Neuronal stem cell (in vitro differentiated cells): ENCODE measurements at regions not wholly inside any gene's neighbourhood (a gene's known extent, or its start where the extent isn't known, plus 50 kb on each side); places are given as distances from the start of the nearest gene placed in this dataset.

Experiments used
- DNase-seq: peaks from one replicate; pipeline ENCODE4 v3.0.0-alpha.2; 2013; ENCODE audit warnings: low spot score
- H2AFZ ChIP-seq: one replicate; pipeline ENCODE4 v1.6.1; 2013; ENCODE audit warnings: mild to moderate bottlenecking, low read length, inconsistent platforms
- H2AK5ac ChIP-seq: 2 replicates; pipeline ENCODE4 v1.6.1; 2013; ENCODE audit warnings: low read depth, mild to moderate bottlenecking, inconsistent platforms, low read length, moderate library complexity, mixed read lengths
- H2BK120ac ChIP-seq: 2 replicates; pipeline ENCODE4 v1.6.1; 2013; ENCODE audit warnings: low read depth, mild to moderate bottlenecking, inconsistent platforms, low read length, moderate library complexity, mixed read lengths
- H2BK12ac ChIP-seq: one replicate; pipeline ENCODE4 v1.6.1; 2013; ENCODE audit warnings: low read length, inconsistent platforms
- H2BK15ac ChIP-seq: 2 replicates; pipeline ENCODE4 v1.6.1; 2013; ENCODE audit warnings: mild to moderate bottlenecking, low read length, inconsistent platforms, mixed read lengths
- H2BK5ac ChIP-seq: one replicate; pipeline ENCODE4 v1.6.1; 2013; ENCODE audit warnings: inconsistent platforms, mild to moderate bottlenecking, low read length, moderate library complexity
- H3K14ac ChIP-seq: one replicate; pipeline ENCODE4 v1.6.1; 2013; ENCODE audit warnings: low read length, inconsistent platforms
- H3K18ac ChIP-seq: 2 replicates; pipeline ENCODE4 v1.6.1; 2013; ENCODE audit warnings: low read length, inconsistent platforms
- H3K23ac ChIP-seq: 2 replicates; pipeline ENCODE4 v1.6.1; 2013; ENCODE audit warnings: low read depth, mild to moderate bottlenecking, mixed read lengths, low read length, inconsistent platforms; ENCODE audit not compliant: poor library complexity
- H3K27ac ChIP-seq: replicated peaks from 3 replicates; pipeline ENCODE4 v1.5.1; 2013; ENCODE audit warnings: low read length, inconsistent platforms
- H3K27me3 ChIP-seq, 3 experiments: 2 replicates each; pipeline ENCODE4 v1.6.1; 2013; ENCODE audit warnings: low read length in 3 of 3, mild to moderate bottlenecking in 2 of 3, inconsistent platforms in 1 of 3, low read depth in 1 of 3, mixed read lengths in 1 of 3, moderate library complexity in 1 of 3; ENCODE audit not compliant: control insufficient read depth in 3 of 3, insufficient read depth in 3 of 3
- H3K36me3 ChIP-seq, 2 donors: replicated peaks in 1 of 2; 2 replicates each; pipeline ENCODE4 v1.6.1; 2013; ENCODE audit warnings: low read length in 2 of 2; ENCODE audit not compliant: control insufficient read depth in 2 of 2, insufficient read depth in 2 of 2
- H3K4ac ChIP-seq: 2 replicates; pipeline ENCODE4 v1.6.1; 2013; ENCODE audit warnings: inconsistent platforms, mild to moderate bottlenecking, low read length, moderate library complexity
- H3K4me1 ChIP-seq, 2 donors: 1 replicate in 1 of 2; 2 replicates in 1 of 2; pipeline ENCODE4 v1.6.1; 2013; ENCODE audit warnings: low read length in 2 of 2, low read depth in 1 of 2; ENCODE audit not compliant: control insufficient read depth in 2 of 2, insufficient read depth in 1 of 2
- H3K4me2 ChIP-seq: one replicate; pipeline ENCODE4 v1.6.1; 2013; ENCODE audit warnings: mild to moderate bottlenecking, low read length, inconsistent platforms; ENCODE audit not compliant: insufficient read depth, poor library complexity, severe bottlenecking
- H3K4me3 ChIP-seq, 2 donors: 2 replicates each; pipeline ENCODE4 v1.5.1; 2013; ENCODE audit warnings: low read length in 2 of 2, mild to moderate bottlenecking in 2 of 2, inconsistent platforms in 1 of 2, moderate library complexity in 1 of 2
- H3K79me1 ChIP-seq: one replicate; pipeline ENCODE4 v1.6.1; 2013; ENCODE audit warnings: low read depth, mild to moderate bottlenecking, inconsistent platforms, low read length, moderate library complexity
- H3K9ac ChIP-seq: one replicate; pipeline ENCODE4 v1.6.1; 2013; ENCODE audit warnings: mild to moderate bottlenecking, low read depth, low read length, inconsistent platforms; ENCODE audit not compliant: poor library complexity
- H3K9me3 ChIP-seq, 2 donors: replicated peaks in 1 of 2; 2 replicates each; pipeline versions ENCODE3 to v1.6.1; 2013; ENCODE audit warnings: low read length in 2 of 2, mild to moderate bottlenecking in 2 of 2, inconsistent platforms in 1 of 2, low read depth in 1 of 2, mixed read lengths in 1 of 2, moderate library complexity in 1 of 2; ENCODE audit not compliant: control insufficient read depth in 2 of 2, insufficient read depth in 1 of 2
- H4K8ac ChIP-seq: one replicate; pipeline ENCODE4 v1.6.1; 2013; ENCODE audit warnings: low read depth, mild to moderate bottlenecking, inconsistent platforms, low read length, moderate library complexity
- H4K91ac ChIP-seq: one replicate; pipeline ENCODE4 v1.6.1; 2013; ENCODE audit warnings: low read length, low read depth, mild to moderate bottlenecking, inconsistent platforms; ENCODE audit not compliant: poor library complexity
- WGBS, 2 donors: extraction: QIAGEN DNeasy Blood & Tissue Kit; methylation state at CpG; one replicate each; pipeline ENCODE4 v1.1.7; 2013; ENCODE audit warnings: missing lambda C conversion rate in 2 of 2, mixed read lengths in 1 of 2; ENCODE audit not compliant: insufficient read length in 2 of 2, insufficient replicate concordance in 1 of 2; ENCODE audit errors: extremely low coverage in 2 of 2; 5-methylcytosine and 5-hydroxymethylcytosine counted together

- Histone ChIP-seq H2BK15ac (no peak overlapping the region), H3K14ac (no peak overlapping the region), H3K79me1 (no peaks in the 10 kb centered on the region), H4K8ac (no peak overlapping the region), H2AFZ (no peak overlapping the region), H3K36me3 (no peaks in the 10 kb centered on the region), H3K9ac (no peak overlapping the region), H2BK5ac (no peak overlapping the region), H3K4me3 (no peak overlapping the region), H3K23ac (no peak overlapping the region), H2AK5ac (no peak overlapping the region), H3K27ac (no peak overlapping the region), H3K4me2 (no peak overlapping the region), H2BK120ac (no peak overlapping the region), H3K27me3 (no peaks in the 10 kb centered on the region), H2BK12ac (no peak overlapping the region), H3K18ac (no peak overlapping the region), H4K91ac (no peak overlapping the region), H3K9me3 (no peaks in the 10 kb centered on the region), H3K4me1 (no peaks in the 10 kb centered on the region), H3K4ac (no peak overlapping the region)
- WGBS, 2 donors, result no CpG with 5 or more reads among the region's 1 CpG
- DNase-seq, result no peak
Observed at GRCh38 chr14:30345511-30345910, 213.4 kb upstream of the G2E3 start.

- no peak overlapping the region for H2AK5ac ChIP-seq
- no peak overlapping the region for H4K91ac ChIP-seq
- H3K27me3 ChIP-seq, result peaks cover 0 to 4% (median 0%) of the 10 kb centered on the region in 3 experiments
- no peak overlapping the region for H3K4me3 ChIP-seq
- no peaks in the 10 kb centered on the region for H3K4me1 ChIP-seq
- no peak overlapping the region for H3K23ac ChIP-seq
- no peak overlapping the region for H3K4me2 ChIP-seq
- H3K14ac ChIP-seq, result no peak overlapping the region
- H4K8ac ChIP-seq, result no peak overlapping the region
- H3K9ac ChIP-seq, result no peak overlapping the region
- H2BK15ac ChIP-seq, result no peak overlapping the region
- no peak overlapping the region for H2BK5ac ChIP-seq
- no peak overlapping the region for H2BK12ac ChIP-seq
- no peak overlapping the region for H3K27ac ChIP-seq
- no peak overlapping the region for H2BK120ac ChIP-seq
- no peaks in the 10 kb centered on the region for H3K9me3 ChIP-seq
- H3K79me1 ChIP-seq, result no peaks in the 10 kb centered on the region
- DNase-seq, result no peak
- H3K4ac ChIP-seq, result no peak overlapping the region
- H3K36me3 ChIP-seq, result no peaks in the 10 kb centered on the region
- no CpG with 5 or more reads among the region's 2 CpGs for WGBS, 2 donors
- no peak overlapping the region for H3K18ac ChIP-seq
- no peak overlapping the region for H2AFZ ChIP-seq
Observed at GRCh38 chr14:30348445-30348844, 210.5 kb upstream of the G2E3 start.

GRCh38 chr14:30349520-30349919 is 209.4 kb upstream of the G2E3 start:
- Histone ChIP-seq H3K27me3 (peaks cover 0 to 4% (median 0%) of the 10 kb centered on the region in 3 experiments), H3K4me3 (no peak overlapping the region), H3K14ac (no peak overlapping the region), H2AK5ac (no peak overlapping the region), H2BK12ac (no peak overlapping the region), H3K9ac (no peak overlapping the region), H2BK120ac (no peak overlapping the region), H3K36me3 (no peaks in the 10 kb centered on the region), H3K4ac (no peak overlapping the region), H3K79me1 (no peaks in the 10 kb centered on the region), H3K18ac (no peak overlapping the region), H2BK15ac (no peak overlapping the region), H3K27ac (no peak overlapping the region), H2AFZ (no peak overlapping the region), H3K23ac (no peak overlapping the region), H4K91ac (no peak overlapping the region), H3K9me3 (no peaks in the 10 kb centered on the region), H3K4me2 (no peak overlapping the region), H4K8ac (no peak overlapping the region), H3K4me1 (peaks cover 0 to 3% of the 10 kb centered on the region in 2 donors), H2BK5ac (no peak overlapping the region)
- no CpG with 5 or more reads among the region's 3 CpGs for WGBS, 2 donors
- DNase-seq, result no peak

GRCh38 chr14:30354439-30354838 is 204.5 kb upstream of the G2E3 start:
- Histone ChIP-seq H3K18ac (no peak overlapping the region), H4K91ac (no peak overlapping the region)
- no CpG with 5 or more reads among the region's 1 CpG for WGBS, 2 donors

More at GRCh38 chr14:30354439-30354838, 204.5 kb upstream of the G2E3 start:
- H3K4me2 ChIP-seq, result no peak overlapping the region
- H3K79me1 ChIP-seq, result no peaks in the 10 kb centered on the region
- H3K4me3 ChIP-seq, result no peak overlapping the region
- no peak overlapping the region for H3K14ac ChIP-seq
- no peak overlapping the region for H3K9ac ChIP-seq
- H2BK15ac ChIP-seq, result no peak overlapping the region
- no peak overlapping the region for H3K23ac ChIP-seq
- DNase-seq, result no peak
- H2BK120ac ChIP-seq, result no peak overlapping the region
- H3K4ac ChIP-seq, result no peak overlapping the region
- H4K8ac ChIP-seq, result no peak overlapping the region
- H2AFZ ChIP-seq, result no peak overlapping the region
- no peak overlapping the region for H3K27ac ChIP-seq
- peaks cover 2 to 20% of the 10 kb centered on the region in 2 donors for H3K4me1 ChIP-seq
- H2BK12ac ChIP-seq, result no peak overlapping the region
- no peaks in the 10 kb centered on the region for H3K9me3 ChIP-seq
- H3K36me3 ChIP-seq, result no peaks in the 10 kb centered on the region
- no peak overlapping the region for H2AK5ac ChIP-seq
- peaks cover 0 to 16% (median 0%) of the 10 kb centered on the region in 3 experiments for H3K27me3 ChIP-seq
- H2BK5ac ChIP-seq, result no peak overlapping the region
